HG02884 (cell line): ENCODE measurements at regions not wholly inside any gene's neighbourhood (a gene's known extent, or its start where the extent isn't known, plus 50 kb on each side); places are given as distances from the start of the nearest gene placed in this dataset.
"Not testable (repeated sequence)": the region's sequence is repeated elsewhere in the genome, so short reads cannot be mapped to it uniquely, and the experiment has no call there.

ENCODE experiments used
- ATAC-seq: cut with Tn5 transposase; IDR thresholded peaks from one replicate; pipeline ENCODE4 v1.9.1; 2021; ENCODE audit warnings: mild to moderate bottlenecking, moderate library complexity; ENCODE audit not compliant: unreplicated experiment

DNA sequence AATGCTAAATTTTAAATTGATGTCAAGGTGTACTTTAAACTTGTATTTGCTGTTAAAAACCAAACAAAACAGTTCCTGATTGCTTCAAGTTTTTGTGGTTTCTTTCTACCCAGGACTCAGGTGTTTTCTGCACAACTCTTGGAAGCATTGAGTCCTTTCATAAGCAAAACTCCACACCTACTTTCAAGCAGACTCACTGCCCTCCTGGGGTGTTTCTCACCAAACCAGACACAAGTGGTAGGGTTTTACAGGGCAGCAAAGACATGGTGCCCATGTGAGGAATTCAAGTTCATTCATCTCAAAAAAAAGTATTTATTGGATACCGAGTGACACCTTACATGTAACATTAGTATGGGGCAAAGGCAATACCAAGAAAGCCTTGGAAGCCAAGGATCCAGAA is 146.7 kb upstream of the BNIP2 start:
- no peak for ATAC-seq

DNA sequence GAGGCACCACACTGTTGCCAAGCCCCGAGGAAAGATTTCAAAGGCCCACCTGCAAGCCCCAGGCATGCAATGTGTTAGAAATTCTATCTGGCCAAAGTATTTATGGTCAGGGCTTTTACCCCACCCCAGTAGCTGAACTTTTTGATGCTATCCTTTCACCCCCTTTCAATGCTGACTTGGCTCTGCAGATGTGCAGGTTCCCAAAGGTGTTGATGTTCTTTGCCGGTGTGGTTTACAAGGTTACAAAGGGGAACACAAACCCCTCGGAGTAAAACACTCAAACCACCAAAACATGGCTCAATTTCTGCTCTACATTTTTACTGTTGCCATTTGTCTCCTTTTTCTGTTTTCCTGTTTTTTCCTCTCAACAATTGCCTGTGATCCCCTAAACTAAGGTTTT is 145.4 kb upstream of the BNIP2 start:
- ATAC-seq = no peak

DNA sequence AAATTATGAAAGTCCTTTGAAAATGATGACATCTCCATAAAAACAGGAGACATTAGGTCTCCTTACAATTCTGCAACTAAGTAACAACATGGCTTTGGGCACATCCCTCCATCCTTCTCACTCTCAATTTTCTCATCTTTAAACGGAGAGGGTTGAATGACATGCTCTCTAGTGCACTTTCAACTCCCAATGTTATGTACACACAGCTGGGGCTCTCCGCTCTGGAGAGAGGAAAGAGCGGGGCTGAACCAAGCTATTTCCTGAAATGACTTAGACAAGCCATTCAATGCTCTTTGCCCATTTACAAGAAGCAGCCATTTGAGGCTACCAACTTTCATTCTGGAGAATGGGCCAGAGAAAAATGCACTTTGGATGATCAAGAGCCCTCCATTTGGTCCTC is 144.2 kb upstream of the BNIP2 start:
- no peak for ATAC-seq

DNA sequence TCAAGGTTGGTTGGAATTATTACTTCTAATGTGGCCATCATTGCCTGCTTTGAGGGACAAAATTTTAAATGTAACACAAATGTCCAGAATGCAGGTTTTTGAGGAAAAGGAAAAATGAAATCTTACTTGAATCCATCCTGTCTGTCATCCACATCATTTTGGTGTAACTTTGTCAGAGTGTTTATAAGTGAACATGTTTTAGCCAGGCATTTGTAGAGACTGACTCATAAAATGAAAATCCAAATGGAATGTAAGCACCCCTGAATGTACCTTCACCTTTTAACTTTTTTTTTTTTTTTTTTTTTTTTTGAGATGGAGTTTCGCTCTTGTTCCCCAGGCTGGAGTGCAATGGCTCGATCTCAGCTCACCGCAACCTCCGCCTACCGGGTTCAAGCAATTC is 141.8 kb upstream of the BNIP2 start:
- no peak for ATAC-seq

DNA sequence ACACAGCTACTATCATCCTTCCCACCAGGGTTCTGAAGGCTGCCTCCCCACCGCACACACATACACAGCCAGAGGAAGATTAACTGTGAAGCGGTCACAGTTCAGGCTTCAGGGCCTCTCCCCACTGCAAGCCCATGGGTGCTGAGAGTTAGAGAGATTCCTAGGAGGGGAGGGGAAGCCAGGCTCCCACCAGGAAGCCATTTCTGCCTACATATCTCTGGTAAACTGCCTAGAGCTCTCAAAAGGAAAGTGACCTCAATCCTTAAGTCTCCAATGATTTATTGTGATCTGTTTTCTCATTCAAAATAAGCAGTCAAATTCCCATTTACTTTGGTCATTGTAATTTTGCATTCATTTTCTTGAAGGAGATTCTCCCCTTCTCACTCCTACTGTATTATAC is 141.0 kb upstream of the BNIP2 start:
- no peak for ATAC-seq

DNA sequence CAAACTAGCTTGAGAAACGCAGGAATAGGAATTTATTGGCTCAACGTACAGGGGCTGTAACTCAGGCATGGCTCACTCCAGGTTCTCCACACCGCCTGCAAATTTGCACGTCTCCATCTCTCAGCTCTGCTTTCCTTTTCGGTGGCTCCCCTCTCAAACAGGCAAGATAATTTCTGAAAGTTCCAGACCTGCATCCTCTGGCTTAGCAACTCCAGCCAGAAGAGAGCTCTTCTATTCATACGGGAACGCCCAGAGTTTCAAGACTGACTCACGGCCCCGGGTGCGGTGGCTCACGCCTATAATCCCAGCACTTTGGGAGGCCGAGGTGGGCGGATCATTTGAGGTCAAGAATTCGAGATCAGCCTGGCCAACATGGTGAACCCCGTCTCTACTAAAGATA is 139.7 kb upstream of the BNIP2 start:
- ATAC-seq = no peak

DNA sequence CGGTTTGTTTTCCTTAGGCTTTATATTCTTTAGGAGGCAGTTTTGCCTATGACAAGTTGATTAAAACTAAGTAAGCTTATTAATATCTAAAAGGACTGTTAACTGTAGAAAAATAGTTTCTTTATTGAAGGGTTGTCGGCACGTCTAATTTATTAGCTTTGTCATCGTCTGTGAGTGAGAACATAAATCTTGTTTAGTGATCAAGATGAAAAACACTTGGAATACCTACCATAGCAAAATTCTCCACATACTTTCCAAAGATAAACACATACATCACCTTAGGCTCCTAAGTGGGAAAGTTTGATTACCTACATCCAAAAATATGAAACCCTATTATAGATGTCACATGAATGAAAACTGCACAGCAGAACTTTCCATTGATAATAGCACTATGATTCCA is 139.1 kb upstream of the BNIP2 start:
- no peak for ATAC-seq

DNA sequence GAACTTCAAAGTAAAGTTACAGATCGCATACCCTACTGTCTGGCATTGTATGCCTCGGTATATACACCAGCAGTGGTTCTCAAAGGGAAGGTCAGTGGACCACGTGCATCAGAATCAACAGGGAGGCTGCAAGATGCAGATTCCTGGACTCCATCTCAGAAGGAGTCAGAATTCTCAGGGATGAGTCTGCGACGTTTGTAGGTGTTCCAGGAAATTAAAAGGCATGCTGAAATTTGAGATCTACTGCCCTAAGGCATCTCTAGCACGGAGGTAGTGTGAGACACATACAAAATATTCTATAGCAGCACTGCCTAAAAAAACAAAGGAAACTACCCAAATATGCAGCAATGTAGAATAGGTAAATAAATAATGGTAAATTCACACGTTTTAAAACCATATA is 136.8 kb upstream of the BNIP2 start:
- ATAC-seq = no peak

DNA sequence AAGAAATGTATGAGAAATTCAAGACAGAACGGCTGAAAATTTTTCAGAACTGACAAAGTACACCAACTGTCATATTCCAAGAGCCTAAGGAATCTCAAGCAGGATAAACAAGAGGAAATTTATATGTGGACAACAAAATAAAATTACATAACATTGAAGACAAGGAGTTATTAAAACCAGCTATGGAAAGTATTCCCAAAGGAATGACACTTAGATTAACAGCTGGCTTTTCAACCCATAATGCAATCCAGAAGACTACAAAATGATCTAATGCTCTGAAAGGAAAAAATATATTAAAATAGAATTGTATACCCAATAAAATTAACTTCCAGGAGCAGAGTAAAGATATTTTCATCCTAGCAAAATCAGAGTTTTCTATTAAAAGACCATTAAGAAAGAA is 132.2 kb upstream of the BNIP2 start:
- no peak for ATAC-seq

DNA sequence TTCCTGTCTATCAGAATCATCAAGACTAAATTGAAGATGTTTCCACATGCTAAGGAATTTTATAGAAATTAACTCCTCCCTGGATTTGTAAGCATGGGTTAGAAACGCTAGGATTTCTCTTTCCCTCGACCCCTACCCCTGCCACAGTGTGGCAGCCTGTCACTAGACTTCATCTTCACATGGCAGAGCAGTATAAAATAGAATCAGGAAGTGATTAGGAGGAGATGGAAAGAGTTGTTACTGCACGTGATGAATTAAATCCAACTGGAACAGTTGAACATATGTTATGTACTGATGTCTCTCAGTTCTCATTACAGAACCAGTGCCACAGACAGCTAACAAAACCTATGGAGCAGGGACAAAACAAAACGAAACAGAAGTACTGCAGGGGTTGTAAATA is 130.0 kb upstream of the BNIP2 start:
- ATAC-seq = no peak

DNA sequence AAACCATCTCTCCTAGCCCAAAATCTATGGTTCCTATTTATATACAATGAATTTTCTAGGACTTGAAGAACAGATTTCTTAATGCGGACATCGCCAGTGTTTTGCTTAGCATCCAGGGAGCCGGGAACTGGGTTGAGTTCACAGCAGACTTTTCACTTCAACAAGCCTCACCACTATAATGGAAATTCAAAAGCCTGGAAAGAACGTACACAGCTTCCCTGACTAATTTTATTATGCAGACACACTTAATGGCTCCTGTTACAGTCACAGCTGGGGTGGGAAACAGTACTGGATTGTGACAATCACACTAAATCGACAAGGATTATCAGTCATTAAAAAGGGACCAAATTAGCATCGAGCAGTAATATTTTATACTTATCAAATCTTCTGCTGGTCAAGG is 129.2 kb upstream of the BNIP2 start:
- no peak for ATAC-seq

DNA sequence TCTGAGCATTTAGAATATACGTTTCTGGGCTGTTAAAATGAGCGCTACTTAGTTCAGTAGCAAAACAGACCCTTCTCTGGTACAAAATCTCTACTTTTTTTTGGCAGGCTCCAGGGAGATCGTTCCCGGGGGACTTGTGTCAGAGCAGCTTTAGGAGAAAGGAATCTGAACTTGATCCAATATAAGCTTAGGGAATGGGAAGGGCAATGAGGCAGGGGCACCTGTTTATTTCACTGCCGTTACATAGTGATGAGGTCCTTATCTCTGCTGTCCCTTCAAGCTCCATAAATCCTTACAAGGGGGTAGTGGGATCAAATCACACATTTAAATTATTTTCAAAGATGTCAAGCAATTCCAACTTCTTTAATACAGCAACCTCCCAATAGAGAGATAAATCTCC is 128.7 kb upstream of the BNIP2 start:
- ATAC-seq = no peak

DNA sequence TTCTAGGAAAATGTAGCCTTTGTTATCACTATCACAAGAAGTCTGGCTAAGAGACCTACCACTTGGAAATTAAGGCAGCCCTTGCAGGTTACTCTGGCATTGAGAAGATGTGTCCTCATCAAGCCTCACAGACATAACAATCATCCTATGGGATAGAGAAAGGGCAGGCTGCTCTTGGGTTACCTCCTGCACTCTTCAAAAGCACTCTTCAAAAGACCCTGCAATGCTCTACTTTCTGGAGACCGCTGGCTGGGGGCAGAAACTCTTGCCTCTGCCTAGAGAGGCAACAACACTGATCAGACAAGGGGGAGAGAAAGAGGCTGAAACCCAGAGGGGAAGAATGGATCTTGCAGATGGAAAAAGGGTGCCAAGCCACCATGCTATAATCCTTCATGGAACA is 127.9 kb upstream of the BNIP2 start:
- ATAC-seq = no peak

DNA sequence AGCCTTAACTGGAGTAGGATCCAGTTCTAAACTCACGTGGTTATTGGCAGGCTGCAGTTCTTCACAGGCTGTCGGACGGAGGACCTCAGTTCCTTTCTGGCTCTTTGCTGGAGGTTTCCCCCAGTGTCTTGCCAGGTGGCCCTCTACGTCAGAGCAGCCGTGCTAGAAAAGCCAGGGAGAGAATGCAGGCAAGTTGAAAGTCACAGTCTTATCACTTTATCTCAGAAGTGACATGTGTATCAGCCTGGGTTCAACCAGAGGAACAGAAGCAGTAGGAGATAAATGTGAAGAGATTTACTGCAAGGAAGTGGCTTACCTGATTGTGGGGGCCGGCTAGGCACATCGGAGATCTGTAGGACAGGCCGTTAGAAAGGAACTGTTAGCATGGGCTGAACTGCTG is 125.3 kb upstream of the BNIP2 start:
- no peak for ATAC-seq

DNA sequence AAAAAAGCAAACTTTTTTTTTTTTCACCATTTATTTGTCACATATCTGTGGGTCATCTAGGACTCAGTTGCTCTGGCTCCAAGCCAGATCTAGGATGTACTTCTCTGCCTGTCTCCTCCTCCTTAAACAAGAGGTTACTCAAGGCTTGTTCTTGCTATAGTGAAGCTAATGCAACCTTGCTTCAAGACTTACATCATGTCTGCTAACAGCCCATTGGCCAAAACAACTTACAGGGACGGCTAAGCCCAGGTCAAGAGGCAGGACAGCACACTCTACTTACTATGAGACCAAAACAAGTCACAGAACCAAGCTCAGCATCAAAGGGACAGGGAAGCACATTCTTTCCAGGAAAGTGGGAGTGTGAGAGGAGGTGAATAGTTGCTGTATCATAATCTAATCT is 123.8 kb upstream of the BNIP2 start:
- ATAC-seq = no peak

DNA sequence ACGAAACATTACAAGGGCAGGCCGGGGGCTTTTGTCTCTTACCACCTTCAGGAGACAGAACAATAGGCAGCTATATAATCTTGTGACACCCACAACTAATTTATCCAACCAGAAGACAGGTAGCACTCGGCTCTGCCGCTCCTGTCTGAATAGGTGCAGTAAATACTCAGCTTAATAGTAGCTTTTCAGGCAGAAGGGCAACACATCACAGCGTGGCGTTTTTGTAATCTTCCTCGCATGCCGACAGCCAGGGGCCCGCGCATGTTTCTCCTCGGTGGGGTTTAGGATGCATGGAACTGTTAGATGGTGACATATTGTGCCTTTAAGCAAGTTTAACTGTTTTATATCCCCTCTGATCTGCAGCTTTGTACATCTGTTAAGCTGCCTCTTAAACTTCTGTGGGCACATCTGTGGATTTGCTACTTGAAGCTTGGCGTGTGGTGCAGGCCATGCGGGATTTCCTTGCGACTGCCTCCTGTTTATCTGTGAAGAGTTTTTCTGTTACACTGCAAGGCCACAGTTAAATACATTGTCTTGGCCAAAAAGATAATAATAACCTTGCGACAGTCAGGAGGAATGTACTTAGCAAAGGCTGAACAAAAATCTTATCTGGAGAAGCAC is 123.2 kb upstream of the BNIP2 start:
- no peak for ATAC-seq

DNA sequence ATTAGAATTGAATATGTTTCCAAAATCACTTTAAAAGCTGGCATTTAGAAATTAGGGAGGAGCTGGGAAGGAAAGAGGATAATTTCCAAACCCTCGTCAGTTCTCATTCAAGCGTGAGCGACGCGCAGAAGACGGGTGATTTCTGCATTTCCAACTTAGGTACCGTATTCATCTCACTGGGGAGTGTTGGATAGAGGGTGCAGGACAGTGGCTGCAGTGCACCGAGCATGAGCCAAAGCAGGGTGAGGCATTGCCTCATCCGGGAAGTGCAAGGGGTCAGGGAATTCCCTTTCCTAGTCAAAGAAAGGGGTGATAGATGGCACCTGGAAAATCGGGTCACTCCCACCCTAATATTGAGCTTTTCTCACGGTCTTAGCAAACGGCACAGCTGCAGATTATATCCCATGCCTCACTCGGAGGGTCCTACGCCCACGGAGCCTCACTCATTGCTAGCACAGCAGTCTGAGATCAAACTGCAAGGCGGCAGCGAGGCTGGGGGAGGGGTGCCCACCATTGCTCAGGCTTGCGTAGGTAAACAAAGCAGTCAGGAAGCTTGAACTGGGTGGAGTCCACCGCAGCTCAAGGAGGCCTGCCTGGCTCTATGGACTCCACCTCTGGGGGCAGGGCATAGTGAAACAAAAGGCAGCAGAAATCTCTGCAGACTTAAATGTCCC is 114.3 kb upstream of the BNIP2 start:
- ATAC-seq = not testable (repeated sequence)

DNA sequence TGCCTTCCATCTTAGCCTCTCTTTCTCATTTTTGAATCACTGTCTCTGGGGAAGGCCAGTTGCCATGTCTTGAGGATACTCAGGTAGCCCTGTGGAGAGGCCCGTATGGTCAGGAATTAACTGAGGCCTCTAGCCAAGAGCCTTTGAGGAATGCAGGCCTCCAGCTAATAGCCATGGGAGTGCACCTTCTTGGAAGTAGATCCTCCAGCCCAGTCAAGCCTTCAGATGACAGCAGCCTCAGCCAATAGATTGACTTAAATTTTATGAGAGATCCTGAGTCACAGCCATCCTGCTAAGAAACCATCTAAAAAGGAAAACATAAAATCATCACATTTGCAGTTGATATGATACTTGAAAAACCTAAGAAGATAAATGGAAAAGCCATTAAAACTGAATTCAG is 112.5 kb upstream of the BNIP2 start:
- ATAC-seq = no peak

DNA sequence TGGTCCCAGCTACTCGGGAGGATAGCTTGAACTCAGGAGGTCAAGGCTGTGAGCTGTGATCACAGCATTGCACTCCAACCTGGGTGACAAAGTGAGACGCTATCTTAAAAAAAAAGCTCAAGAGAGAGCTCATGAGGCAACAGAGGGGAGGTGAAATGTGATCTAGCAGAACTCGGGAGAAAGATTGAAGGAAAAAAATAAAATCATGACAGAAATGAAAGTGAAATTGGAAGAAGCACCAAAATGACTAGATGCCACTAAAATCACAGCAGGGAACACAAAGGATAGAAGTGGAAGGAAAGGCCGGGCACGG is 109.4 kb upstream of the BNIP2 start:
- no peak for ATAC-seq

DNA sequence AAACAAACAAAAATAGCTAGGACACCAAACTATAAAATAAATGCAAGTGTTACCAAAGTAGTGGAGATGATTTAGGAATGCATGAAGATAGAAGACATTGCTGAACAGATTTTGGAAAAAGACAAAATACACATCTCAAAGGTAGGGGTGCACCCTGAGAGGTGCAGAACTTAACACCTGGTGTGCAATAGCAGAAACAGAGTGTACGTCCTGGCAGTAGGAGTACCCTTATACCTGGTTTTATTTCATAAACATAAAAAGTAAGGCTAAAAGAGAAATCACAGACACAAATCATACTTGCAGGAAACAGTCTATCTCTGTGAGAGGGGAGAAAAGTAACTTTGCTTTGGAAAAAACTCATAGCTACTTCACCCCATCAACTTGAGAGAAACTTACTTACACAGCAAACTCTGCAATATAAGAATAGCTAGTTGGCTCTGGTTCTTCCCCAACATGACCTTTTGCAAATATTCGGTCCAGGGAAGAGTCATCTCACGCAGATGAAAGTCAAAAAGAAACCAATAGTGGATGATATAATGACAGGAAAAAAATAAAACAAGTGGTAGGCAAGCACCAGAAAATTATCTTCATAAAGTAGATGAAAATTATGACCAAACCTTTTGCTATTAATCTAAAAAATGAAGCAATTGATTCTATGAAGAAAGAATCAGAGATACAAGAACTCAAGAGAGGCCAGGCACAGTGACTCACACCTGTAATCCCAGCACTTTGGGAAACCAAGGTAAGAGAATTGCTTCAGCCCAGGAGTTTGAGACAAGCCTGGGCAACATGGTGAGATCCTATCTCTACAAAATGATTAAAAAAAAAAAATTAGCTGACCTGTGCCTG is 108.9 kb upstream of the BNIP2 start:
- no peak for ATAC-seq

DNA sequence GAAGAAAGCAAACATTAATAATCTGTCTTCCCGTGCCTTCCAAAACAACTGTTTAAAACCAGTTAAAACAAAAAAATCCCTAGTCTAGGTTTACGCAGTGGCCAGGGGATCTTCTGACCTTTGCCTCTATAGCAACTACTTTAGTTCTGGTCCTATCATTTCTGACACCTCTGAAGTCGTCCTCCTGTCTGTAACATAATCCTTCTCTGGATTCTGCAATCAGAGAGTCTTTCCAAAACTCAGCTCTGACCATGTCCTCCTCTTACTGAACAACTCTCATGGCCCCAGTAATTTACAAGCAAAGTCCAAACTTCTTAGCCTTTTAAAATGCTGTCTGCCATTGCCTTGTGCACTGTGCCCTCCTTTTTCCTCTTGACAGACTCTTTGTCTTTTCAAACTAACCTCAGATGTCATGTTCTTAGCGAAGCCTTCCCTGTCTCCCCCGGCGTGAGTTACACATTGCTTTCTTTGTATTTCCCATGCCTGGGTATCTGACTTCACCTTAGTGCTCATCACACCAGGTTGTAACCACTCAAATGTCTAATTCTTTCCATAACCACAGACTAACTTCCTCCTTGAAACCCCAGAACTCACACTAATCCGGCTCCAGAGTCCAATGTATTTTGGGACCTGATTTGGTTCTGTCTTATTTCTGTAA is 105.2 kb upstream of the BNIP2 start:
- ATAC-seq = no peak

DNA sequence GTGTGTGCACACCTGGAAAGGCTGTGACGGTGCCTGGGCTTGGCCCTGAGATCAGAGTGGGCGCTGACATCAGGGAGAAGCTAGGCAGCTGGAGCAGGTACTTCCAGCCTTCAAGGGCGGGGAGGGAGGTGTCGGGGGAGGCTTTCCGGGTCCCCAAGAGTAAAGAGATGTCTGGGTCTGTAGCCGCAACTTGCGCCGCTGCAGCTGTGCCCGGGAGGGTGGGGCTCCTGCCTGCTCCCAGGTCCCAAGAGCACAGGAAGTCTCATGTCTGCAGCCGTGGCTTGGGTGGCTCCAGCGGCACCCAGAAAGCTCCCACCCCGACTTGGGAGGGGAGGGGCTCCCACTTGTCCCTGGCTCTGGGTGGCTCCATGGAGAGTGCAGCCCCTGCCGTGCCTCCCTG is 103.2 kb upstream of the BNIP2 start:
- no peak for ATAC-seq
